GM21526 (cell line): ENCODE measurements at regions not wholly inside any gene's neighbourhood (a gene's known extent, or its start where the extent isn't known, plus 50 kb on each side); places are given as distances from the start of the nearest gene placed in this dataset.

Source experiments
- ATAC-seq: cut with Tn5 transposase; IDR thresholded peaks from one replicate; pipeline ENCODE4 v1.9.1; 2021; ENCODE audit warnings: moderate library complexity; ENCODE audit not compliant: unreplicated experiment, low FRiP score

DNA sequence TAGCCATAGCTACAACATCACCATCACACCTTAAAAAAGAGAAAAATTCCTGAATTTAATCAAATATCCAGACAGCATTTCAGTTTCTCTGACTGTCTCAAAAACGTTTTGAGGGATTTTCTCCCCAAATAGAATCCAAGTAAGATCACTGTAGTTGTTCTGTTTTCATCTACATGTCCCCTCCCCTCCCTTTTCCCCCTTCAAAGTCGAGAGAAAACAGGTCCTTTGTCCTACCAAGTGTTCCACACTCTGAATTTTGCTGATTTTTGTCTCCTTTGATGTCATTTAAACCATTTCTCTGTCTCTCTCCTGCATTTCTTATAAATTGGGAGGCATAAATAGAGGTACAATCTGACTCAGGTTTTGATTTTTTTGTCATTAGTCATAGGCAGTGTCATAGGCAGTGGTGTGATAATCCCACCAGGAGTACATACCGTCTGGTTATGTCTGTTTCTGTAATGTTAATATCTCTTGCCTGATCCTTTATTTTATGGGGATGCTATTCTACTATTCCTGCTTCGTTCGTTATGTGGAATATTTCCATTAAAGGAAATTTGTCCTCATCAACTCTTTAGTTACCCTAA, 348.6 kb downstream of the PTTG2 start:
- ATAC-seq, result no peak

DNA sequence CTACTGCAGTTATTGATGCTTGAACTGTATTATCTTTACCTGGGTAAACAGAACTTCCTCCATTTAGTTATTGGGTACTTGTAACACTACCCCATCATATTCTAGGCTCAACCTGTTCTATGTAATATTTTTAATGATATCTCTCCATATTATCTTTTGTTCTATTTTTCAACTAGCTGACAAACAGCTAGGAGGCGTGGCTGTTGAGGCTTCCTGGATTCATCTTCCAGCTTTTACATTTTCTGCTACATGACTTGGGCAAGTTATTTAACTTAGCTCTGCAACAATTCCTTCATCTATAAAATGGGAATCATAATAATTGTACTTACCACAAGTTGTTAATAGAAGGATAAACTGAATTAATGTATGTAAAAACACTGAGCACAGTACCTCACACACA, 349.3 kb downstream of the PTTG2 start:
- ATAC-seq, result no peak

DNA sequence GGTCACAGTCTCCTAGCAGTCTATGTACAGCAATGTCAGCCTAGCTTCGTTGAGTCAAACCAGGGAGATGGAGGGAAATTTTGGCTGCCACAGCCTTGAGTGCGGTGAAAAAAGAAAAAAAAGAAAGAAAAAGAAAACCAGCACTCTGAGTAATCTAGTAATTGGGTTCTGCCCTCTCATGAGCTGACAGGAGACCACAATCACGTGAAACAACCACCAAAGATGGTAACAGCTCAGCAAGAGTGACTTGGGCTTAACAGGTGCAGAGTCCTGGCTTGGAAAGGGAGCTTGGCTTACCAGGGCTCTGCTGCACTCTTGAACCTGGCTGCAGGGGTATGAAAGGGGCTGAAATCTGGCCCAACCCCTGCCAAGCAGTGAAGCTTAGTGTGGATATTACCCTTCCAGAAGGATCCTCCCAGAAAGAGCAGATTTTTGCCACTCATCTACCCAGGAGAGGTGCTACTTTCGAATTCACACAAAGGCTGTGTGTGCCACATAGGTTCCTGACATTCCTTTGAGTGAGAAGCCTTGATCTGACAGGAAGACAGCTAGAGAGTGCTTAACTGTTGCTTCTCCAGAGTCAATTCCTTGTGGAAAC, 350.3 kb downstream of the PTTG2 start:
- peak; percentile 85 for ATAC-seq

DNA sequence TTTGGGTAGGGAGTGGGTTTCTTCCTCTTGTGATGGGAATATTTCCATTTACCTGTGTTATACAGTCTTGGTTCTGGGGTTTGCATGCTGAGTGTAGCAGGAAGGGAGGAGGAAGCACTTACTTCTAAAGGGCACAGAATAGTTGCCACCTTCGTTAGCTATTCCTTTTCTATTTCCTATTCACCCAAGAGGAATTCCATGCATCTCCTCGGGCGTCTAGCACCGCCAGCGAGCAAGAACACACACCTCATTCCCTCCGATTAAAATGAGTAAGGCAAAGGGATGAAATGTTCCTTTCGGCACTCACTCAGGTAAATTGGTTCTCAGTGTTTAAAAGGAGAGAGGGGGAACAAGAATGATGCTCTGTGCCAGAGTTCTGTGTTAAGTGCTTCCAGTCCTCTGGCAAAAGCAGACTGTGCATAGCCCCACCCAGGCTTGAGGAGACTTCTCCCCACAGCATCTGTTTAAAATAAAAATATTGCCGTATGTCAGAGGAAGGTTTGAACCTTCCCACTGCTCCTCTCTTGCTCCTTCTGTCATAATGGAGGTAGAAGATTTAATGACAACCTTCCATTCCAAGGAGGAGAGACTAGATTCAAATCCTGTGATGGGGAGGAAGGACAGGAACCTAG, 351.4 kb downstream of the PTTG2 start:
- no peak for ATAC-seq

DNA sequence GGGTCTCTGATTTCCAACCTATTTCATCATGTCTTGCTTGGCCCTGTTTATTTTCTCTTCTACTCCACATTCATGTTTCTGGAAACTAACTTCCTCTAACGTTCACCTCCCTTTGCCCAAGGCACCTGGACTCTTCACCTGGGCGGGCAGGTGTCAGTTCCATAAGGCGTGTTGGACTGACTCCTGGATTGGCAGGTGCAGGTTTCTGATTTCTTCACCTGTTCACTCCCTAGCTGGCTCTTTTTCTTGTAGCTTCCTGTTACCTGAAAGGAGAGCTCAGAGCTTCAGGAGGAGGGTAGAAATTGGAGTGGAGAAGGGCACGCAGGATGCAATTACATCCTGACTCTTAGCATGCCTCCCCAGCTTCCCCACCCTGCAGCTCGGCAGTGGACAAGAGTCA, 350.8 kb upstream of the KLF3 start:
- no peak for ATAC-seq

DNA sequence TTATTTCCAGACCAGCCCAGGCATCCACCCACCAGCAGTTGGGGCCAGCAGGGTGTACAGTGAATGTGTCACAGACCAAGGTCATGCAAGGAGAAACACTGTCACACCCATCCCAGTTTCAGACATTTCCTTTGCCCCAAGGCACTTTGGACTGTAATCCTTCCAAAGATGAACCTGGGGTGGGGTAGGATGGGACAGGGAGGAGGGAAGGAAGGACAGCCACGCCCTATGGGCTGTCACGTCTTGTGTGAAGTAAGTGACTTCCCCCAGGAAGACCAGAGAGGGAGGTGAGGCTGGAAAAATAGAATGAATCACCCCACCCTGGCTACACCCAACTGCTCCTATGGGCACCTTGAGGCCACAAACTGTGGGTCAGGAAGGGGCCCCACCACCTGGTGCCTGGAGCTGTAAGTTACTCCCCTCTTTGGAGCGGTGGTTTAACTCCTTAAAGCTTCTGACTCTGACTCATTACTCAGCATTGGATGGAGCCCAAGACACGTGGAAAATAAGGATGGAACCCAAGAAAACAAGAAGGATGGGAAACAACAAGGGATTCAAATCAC, 349.9 kb upstream of the KLF3 start:
- no peak for ATAC-seq

DNA sequence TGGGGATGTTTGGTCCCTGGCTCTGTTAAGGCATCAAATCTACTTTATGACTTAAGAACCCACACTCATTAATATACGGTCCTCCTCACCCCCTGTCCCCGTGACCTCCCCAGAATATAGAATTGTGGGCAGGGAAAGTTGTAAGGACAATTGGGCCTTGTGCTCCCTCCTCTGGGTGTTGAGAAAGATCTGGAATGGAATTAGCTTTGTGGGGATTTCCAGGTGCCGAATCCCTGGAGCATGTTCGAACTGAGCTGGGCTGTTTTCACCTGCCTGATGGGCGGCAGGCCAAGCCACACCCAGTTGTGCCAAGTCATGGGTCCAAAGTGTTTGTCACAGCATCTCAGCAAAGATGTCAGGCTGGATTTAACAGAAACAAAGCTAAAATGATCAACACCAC, 349.3 kb upstream of the KLF3 start:
- ATAC-seq, result no peak

DNA sequence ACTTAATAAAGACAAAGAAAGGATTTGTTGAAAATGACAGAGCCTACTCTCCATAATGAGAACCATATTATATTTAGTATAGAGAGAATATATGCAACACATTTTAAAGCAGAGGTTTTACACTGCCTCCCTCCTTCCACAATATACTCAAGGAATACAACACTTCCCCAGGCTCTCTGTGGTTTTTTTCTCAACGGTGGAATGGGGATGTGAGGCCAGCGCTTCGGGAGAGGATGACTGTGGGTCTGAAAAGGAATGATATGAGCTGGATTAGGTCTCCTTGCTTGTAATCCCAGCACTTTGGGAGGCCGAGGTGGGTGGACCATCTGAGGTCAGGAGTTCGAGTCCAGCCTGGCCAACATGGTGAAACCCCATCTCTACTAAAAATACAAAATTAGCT, 348.7 kb upstream of the KLF3 start:
- ATAC-seq, result no peak

DNA sequence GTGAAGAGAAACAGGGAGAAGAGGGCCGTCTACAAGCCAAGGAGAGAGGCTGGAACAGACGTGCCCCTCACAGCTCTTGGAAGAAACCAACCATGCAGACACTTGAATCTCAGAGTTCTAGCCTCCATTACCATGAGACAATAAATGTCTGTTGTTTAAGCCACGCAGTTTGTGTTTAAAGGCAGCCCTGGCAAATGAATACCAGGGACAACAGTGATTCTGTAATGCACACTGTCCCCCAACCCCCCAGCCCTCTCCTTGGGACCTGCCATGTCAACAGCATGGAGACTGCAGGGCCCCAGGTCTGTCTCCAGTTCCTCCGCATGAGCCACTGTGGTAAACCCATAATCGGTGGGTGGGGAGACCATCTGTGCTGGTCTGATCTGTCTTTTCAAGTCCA, 348.0 kb upstream of the KLF3 start:
- ATAC-seq, result no peak

DNA sequence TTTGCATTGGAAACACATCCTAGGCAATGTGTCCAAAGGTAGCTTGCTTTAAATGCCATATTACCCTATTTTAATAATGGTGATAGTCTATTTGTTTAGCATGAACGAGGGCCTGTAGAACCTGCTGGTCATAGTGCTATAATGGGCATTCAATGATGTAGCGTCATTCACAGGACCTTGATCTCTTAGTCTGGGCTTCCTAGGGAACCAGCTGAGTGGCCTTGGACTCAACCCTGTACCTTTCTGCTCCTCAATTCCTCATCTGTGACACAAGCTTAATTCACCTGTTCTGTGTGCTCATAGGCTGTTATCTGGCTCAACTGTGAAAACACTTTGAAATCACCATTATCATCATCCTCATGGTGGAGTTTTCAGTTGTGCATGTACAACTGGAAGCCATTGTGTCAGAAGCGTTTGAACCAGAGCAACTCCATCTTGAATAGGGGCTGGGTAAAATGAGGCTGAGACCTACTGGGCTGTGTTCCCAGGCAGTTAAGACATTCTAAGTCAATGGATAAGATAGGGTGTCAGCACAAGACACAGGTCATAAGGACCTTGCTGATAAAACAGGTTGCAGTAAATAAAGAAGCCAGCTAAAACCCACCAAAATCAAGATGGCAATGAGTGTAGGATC, 346.8 kb upstream of the KLF3 start:
- ATAC-seq, result no peak

DNA sequence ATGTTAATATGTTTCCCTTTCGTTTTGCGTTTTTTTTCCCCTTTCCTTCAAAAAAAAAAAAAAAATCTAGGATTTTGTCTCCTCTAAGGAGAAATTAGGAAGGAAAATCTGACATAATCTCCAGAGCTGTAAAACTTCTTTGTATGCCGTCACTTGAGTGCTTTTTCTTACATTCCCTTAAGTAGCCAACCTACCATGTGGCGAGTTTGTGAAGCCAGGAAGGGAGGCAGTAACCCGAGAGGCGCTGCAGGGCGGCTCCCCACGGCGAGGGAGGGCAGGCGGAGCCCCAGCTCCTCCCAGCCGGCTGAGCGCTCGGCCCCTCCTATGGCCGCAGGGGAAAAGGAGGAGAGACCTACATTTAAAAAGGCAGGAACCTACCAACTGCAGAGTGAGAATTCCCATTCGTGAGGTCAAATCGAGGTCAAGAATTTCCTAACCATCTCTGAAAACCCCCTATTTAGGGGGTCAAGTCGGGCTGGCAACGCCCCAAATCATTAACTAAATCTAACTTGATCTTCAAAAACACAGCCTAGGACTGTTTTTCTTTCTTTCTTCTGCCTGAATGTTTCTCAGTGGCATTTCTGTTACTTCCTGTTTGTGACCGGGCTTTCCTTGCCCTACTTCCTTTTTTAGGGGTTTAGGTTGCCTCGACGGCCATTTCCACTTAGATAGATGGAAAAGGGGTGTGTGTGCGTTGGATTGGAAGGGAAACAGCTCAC, 345.1 kb upstream of the KLF3 start:
- ATAC-seq, result peak; percentile 80

DNA sequence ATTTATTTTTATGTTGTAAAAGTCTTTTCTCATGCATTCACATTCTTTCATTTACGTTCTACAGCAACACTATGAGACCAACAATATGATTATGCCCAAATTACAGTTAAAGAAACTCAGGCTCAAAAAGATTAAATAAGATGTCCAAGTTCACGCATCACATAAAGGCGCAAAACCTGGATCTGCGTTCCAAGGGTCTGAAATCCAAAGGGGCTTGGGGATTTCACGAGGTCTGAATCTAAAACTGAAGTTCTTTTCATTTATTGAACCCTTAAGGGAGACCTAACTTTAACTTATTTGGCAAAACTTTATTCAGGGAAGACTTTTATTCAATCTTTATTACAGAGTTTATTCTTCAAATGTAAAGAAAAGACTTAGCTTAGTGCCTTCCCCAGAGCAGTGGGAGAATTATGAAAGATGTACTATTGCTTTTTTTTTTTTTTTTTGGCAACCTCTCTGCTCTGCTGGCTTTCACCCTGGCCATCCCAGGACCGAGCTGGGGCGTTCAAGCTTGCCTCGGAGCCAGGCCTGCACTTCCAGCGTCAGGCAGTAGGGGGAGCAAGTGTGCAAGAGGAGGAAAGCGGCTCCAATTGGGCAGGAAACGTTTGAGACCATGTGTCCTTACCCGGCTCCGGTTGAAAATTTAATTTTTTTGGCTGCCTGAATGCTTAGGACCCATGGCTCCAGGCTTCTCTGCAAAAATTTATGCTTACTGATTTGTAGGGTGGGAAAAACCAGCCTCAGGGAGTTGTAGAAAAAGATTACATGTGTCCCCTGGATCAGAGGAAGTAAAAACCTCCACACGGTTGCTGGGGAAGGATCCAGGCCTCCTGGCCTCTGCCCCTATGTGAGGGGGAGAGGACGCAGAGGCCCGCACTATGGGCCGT, 344.3 kb upstream of the KLF3 start:
- ATAC-seq, result peak; percentile 57

DNA sequence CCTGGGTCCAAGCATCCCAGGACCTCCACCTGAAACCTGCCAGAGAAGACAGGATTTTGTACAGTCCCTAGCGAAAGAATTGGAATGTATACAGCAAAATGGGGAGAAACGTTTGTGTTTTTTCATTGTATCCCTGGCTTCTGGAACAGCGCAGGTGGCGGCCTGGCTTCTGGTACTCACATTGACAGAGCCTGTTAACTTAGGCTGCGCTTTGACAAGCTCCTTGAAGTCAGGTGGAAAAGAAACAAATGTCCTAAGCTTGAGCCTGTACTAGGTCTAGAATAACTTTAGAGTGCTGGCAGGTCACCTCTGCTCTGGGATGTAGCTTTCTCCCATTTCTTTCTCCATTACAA, 343.7 kb upstream of the KLF3 start:
- no peak for ATAC-seq

DNA sequence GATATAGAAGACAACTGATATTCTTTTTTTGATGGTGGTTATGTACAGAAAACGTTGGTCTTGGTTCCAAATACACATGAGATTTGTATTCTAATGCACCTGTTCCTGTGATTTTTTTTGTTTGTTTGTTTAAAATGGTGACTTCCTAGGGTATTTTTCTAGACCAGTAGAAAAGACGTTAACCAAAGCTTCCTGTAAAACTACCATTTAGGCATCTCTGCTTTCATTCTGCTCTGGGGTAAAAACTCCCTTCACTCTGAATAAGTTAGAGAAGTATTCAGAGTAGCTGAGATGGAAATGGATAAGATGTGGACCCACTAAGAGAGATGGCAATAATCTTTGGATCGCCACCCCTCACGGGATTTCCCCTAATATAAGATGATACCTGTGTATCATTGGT, 343.2 kb upstream of the KLF3 start:
- ATAC-seq, result no peak

DNA sequence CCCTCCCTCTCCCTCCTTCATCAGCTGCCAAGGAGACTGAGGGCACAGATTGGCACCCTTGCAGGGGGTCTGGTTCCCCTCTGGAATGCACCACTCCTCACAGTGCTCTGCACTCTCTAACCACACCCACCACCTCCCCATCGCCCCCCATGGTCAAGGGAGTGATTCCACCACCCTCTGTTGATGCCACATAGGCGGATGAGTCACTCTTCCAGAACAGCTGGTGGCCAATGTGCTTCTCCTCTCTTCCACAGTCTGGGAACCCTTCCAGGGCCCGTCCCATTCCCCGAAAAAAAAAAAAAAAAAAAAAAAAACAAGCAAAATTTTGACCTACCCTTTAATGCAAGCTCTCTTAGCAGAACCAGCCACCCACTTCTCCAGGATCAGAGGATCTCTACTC, 341.3 kb upstream of the KLF3 start:
- no peak for ATAC-seq

DNA sequence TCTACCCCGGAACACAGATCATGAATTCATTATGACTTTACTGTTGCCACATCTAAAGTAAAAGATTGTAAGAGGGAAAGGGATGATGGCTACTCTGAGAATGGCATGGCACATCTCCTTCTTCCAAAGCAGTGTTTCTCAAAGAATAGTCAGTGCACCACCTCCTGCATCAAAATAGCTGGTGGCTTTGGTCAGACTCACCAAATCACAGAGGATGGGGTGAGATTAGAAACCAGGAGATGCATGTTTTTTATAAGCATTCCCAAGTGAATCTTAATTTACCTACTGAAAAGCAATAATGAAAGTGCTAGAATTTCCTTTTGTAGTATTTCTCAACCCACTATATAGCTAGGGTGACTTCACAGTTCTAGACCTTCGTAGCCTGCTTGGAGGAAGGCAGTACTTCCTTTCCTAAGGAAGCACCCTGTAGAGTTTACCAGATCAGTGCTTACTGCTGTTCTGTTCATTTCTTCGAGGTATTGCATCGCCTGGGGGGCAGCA, 340.8 kb upstream of the KLF3 start:
- ATAC-seq, result no peak

DNA sequence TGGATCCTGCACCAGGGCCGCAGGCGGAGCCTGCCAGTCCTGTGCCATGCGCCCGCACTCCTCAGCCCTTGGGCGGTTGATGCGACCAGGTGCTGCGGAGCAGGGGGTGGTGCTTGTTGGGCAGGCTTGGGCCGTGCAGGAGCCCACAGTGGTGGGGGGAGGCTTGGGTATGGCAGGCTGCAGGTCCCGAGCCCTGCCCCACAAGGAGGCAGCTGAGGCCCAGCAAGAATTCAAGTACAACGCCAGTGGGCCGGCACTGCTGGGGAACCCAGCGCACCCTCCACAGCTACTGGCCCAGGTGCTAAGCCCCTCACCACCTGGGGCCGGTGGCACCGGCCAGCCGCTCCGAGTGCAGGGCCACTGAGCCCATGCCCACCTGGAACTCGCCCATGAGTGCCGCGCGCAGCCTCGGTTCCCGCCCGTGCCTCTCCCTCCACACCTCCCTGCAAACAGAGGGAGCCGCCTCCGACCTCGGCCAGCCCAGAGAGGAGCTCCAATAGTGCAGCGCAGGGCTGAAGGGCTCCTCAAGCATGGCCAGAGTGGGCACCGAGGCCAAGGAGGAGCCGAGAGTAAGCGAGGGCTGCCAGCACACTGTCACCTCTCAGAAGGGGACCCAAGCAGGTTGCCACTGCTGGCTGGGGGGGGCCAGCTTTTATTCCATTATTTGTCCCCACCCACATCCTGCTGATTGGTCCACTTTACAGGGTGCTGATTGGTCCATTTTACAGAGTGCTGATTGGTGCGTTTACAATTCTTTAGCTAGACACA, 339.0 kb upstream of the KLF3 start:
- ATAC-seq, result no peak

DNA sequence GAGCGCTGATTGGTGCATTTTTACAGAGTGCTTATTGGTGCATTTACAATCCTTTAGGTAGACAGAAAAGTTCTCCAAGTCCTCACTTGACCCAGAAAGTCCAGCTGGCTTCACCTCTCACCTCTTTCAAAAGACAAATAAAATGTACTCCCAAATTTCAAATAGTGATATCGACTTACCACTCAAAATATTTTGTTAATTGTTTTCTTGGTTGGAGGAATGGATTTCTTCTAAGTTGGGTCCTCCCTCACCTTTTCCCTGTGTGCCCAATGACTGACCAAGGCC, 338.4 kb upstream of the KLF3 start:
- ATAC-seq, result no peak

DNA sequence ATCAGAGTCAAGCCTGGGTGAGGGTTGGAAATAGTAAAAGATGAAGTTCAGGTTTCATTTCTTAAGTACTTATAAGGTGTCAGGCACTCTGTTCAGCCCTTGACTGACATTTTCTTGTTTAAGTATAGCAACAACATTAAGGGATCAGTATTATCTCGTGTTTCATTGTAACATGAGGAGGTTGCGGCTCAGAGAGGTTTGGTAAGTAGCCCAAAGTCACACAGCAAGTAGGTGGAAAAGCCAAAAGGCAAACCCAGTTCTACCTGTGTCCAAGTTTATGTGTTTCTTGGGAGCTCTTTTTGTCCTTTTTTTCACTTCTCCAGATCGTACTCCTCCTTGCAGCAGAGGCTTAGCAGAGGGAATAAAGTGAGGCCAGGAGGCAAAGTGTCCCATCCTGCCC, 337.5 kb upstream of the KLF3 start:
- no peak for ATAC-seq
